HFF-Myc (cell line): ENCODE measurements at regions not wholly inside any gene's neighbourhood (a gene's known extent, or its start where the extent isn't known, plus 50 kb on each side); places are given as distances from the start of the nearest gene placed in this dataset.

Source experiments
- DNase-seq: peaks from one replicate; pipeline ENCODE4 v3.0.0-alpha.2; 2011; ENCODE audit warnings: low read depth; ENCODE audit errors: extremely low read depth
- H3K4me3 ChIP-seq: replicated peaks from 2 replicates; pipeline ENCODE4 v1.5.1; 2011; ENCODE audit warnings: low read depth, mild to moderate bottlenecking, control low read depth, low read length
- TF ChIP-seq, protein P1 (sequence below): IDR thresholded peaks from 2 replicates; pipeline ENCODE4 v1.5.1; 2012; ENCODE audit warnings: mild to moderate bottlenecking, low read depth, low read length, control low read depth; ENCODE audit errors: missing control alignments

DNA sequence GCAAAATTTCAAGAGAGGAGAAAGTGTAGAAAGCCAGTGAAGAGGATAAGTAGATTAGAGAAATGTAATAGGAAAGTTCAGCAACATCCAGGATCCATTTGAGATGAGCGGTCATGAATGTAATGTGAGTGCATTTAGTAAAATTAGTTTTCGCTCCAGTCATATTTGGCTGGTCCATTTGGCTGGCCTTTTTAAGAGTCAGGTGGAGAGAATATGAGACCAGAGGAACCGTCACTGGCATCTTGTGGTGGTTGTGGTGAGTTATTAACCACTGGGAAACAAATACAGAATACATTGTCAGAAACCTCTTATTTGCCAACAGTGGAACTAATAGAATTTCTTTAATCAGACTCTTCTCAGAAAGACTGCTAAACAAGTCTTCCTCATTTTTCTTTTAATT, 1064.3 kb upstream of the CDH2 start:
- DNase-seq, result no peak
- H3K4me3 ChIP-seq, result no peak overlapping the region
- TF ChIP-seq, protein P1, sequence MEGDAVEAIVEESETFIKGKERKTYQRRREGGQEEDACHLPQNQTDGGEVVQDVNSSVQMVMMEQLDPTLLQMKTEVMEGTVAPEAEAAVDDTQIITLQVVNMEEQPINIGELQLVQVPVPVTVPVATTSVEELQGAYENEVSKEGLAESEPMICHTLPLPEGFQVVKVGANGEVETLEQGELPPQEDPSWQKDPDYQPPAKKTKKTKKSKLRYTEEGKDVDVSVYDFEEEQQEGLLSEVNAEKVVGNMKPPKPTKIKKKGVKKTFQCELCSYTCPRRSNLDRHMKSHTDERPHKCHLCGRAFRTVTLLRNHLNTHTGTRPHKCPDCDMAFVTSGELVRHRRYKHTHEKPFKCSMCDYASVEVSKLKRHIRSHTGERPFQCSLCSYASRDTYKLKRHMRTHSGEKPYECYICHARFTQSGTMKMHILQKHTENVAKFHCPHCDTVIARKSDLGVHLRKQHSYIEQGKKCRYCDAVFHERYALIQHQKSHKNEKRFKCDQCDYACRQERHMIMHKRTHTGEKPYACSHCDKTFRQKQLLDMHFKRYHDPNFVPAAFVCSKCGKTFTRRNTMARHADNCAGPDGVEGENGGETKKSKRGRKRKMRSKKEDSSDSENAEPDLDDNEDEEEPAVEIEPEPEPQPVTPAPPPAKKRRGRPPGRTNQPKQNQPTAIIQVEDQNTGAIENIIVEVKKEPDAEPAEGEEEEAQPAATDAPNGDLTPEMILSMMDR, result no peak

- TF ChIP-seq, protein P1, result no peak
- DNase-seq, result no peak
- H3K4me3 ChIP-seq, result no peak overlapping the region
These were observed 1057.8 kb upstream of the CDH2 start for GRCh38 chr18:29234751-29235150.

DNA sequence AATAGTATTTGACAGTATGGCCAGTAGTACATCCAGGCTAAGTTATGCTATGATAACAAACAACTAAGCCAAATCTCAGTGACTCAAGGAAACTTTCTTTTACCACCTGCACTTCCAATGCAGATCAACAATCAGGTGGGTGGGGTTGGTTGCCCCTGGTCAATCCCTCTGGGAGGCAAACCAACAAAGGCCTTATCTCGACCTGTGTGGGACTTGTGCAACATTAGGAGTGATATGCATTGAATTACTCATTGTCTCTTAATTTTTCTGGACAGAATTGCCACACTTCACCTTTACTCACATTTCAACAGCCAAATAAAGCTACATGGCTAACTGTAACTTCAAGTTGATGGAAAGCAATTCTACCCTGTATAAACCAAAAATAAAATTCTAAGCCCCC, 1049.3 kb upstream of the CDH2 start:
- H3K4me3 ChIP-seq, result no peak overlapping the region
- DNase-seq, result no peak

GRCh38 chr18:29225351-29225750, 1048.4 kb upstream of the CDH2 start:
- DNase-seq, result no peak
- H3K4me3 ChIP-seq, result no peak overlapping the region
- TF ChIP-seq, protein P1, result no peak

More for the DNA sequence above, 1049.3 kb upstream of the CDH2 start:
- TF ChIP-seq, protein P1, result no peak

DNA sequence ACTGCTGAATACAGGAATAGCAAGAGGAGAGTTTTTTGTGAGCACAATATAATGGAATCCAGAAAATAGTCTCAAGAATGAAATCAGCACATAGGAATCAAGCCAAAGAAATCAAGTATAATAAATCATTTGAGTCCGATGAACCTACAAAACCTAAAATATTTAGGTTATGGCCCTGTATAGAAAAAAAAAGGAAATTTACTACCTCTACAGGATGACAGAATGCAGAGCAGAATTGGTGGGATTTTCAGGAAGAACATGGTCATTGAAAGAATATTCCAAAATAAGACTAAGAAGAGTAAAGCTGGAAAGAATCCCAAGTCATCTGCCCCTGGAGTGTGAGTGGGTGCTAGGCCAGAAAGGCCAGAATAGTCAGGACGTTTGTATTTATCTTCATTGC, 1041.2 kb upstream of the CDH2 start:
- DNase-seq, result no peak
- H3K4me3 ChIP-seq, result no peak overlapping the region
- TF ChIP-seq, protein P1, result no peak

DNA sequence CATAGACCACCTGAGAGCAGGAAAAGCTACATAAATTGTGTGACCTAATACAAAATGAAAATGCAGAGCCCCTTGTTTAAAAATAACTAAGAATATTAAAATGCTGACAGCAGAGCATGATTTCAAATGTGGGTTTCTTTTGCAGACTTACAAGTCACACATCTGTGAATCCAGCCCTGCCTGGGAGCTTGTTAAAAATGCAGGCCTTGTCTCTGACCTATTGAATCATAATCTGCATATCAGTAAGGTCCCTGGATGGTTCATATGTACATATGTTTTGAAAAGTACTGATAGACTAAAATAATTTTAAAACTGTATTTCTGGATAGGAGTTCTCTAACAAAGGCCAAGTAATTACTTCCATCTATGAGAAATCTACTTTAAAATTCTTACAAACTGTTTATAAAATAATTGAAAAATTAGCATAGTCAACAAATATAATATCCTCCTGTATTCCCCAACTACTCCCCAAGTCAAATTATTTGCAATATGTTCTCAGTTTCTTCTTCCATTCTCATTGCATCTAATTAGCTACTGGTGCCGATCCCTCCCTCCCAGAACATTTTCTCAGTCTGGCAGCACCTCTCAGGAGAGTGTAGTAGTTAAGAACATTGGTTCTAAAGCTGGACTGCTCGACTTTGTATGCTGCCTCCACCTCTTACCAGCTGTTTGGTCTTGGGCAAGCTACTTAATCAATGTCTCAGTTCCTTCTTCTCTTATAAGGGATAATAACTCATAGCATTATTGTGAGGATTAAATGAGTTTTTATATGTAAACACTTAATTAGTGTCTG, 1040.4 kb upstream of the CDH2 start:
- no peak for DNase-seq
- H3K4me3 ChIP-seq, result no peak overlapping the region
- TF ChIP-seq, protein P1, result no peak

DNA sequence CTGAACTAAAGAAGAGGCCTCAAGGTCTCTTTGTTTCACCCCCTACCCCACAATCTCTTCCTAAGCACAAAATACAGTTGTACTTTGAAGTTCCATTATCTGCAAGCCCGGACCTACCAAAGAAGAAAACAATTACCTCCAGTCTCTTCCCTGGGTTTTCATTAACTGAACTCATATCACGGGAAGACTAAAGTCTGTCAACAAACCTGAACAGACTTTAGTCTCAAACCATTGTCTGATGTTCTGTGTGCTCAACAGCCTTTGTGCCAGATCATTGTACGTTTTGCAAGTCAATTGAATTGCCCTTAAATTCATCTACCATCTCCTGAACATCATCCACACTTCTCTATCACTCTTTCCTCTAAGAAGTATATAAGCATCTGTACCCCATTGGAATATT, 1021.9 kb upstream of the CDH2 start:
- TF ChIP-seq, protein P1, result no peak
- no peak for DNase-seq
- H3K4me3 ChIP-seq, result no peak overlapping the region
